Astrocyte (in vitro differentiated cells and primary cell): ENCODE measurements at regions not wholly inside any gene's neighbourhood (a gene's known extent, or its start where the extent isn't known, plus 50 kb on each side); places are given as distances from the start of the nearest gene placed in this dataset.

Experiments
- DNase-seq: peaks from one replicate; pipeline ENCODE4 v3.0.0-alpha.2; 2010; ENCODE audit warnings: low read depth
- FAIRE-seq: peaks from 2 replicates; lab custom pipeline; 2011; peaks lifted over from hg19 to GRCh38; lab: Jason Lieb, UNC
- H2AFZ ChIP-seq: 2 replicates; pipeline ENCODE4 v1.6.0; 2012; ENCODE audit warnings: low read depth, low read length, inconsistent platforms
- H3K27ac ChIP-seq: 2 replicates; pipeline ENCODE4 v1.5.1; 2011; ENCODE audit warnings: low read depth, low read length, inconsistent platforms
- H3K27me3 ChIP-seq: 2 replicates; pipeline ENCODE4 v1.6.0; 2011; ENCODE audit warnings: low read length, inconsistent platforms; ENCODE audit not compliant: insufficient read depth
- H3K36me3 ChIP-seq: 2 replicates; pipeline ENCODE4 v1.5.1; 2011; ENCODE audit warnings: low read length, inconsistent platforms; ENCODE audit not compliant: insufficient read depth
- H3K4me1 ChIP-seq: 2 replicates; pipeline ENCODE4 v1.5.1; 2011; ENCODE audit warnings: low read length, inconsistent platforms; ENCODE audit not compliant: insufficient read depth
- H3K4me2 ChIP-seq: 2 replicates; pipeline ENCODE4 v1.6.0; 2012; ENCODE audit warnings: low read length, inconsistent platforms
- H3K4me3 ChIP-seq: 2 replicates; pipeline ENCODE4 v1.5.1; 2011; ENCODE audit warnings: low read depth, mild to moderate bottlenecking, low read length, inconsistent platforms; ENCODE audit not compliant: insufficient read depth
- H3K79me2 ChIP-seq: 2 replicates; pipeline ENCODE4 v1.6.0; 2012; ENCODE audit warnings: mild to moderate bottlenecking, low read length, inconsistent platforms; ENCODE audit not compliant: insufficient read depth
- H3K9ac ChIP-seq: 2 replicates; pipeline ENCODE4 v1.6.0; 2012; ENCODE audit warnings: mild to moderate bottlenecking, low read length, inconsistent platforms
- H3K9me3 ChIP-seq: 2 replicates; pipeline ENCODE4 v1.5.1; 2012; ENCODE audit warnings: low read depth, mild to moderate bottlenecking, low read length, inconsistent platforms; ENCODE audit not compliant: insufficient read depth
- H4K20me1 ChIP-seq: 2 replicates; pipeline ENCODE4 v1.6.0; 2012; ENCODE audit warnings: low read length, inconsistent platforms; ENCODE audit not compliant: insufficient read depth
- H3K27ac Mint-ChIP-seq: one replicate; pipeline ENCODE4 v1.8.0; 2021; ENCODE audit warnings: mild to moderate bottlenecking, mixed read lengths; ENCODE audit not compliant: unreplicated experiment
- H3K27me3 Mint-ChIP-seq: one replicate; pipeline ENCODE4 v1.8.0; 2021; ENCODE audit warnings: low read depth, mixed read lengths; ENCODE audit not compliant: unreplicated experiment
- H3K36me3 Mint-ChIP-seq: one replicate; pipeline ENCODE4 v1.8.0; 2021; ENCODE audit warnings: low read depth, mixed read lengths; ENCODE audit not compliant: unreplicated experiment
- H3K4me1 Mint-ChIP-seq: one replicate; pipeline ENCODE4 v1.8.0; 2021; ENCODE audit warnings: low read depth, mixed read lengths; ENCODE audit not compliant: unreplicated experiment
- H3K4me3 Mint-ChIP-seq: one replicate; pipeline ENCODE4 v1.8.0; 2021; ENCODE audit warnings: mild to moderate bottlenecking, moderate library complexity, mixed read lengths; ENCODE audit not compliant: unreplicated experiment
- H3K9me3 Mint-ChIP-seq: one replicate; pipeline ENCODE4 v1.8.0; 2021; ENCODE audit warnings: mild to moderate bottlenecking, mixed read lengths; ENCODE audit not compliant: unreplicated experiment
- EZH2 ChIP-seq: IDR thresholded peaks from 2 replicates; pipeline ENCODE4 v1.6.1; 2012; ENCODE audit warnings: mild to moderate bottlenecking, low read length, inconsistent platforms; ENCODE audit not compliant: insufficient read depth
- TF ChIP-seq, protein P1 (sequence below): IDR thresholded peaks from 2 replicates; pipeline ENCODE4 v1.5.1; 2011; ENCODE audit warnings: low read depth, mild to moderate bottlenecking, inconsistent platforms, low read length, moderate library complexity; ENCODE audit not compliant: insufficient read depth

DNA sequence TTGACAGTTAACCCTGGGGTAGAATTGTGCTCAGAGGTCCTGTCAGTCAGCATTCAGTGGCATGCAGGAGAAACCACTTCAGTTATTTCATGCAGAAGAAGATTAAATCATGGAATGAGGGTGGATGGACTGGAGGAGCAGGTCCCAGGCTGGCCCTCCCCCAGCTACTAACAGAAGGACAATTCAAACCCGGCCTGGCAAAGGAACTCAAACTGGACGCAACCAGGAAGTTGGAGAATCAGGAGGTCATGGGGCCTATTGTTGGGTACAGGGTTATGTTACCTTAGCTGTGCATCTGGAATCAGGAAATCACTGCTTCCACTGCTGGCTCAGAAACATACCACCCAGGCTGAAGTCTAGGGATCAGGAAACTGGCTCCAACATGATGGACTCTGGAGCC lies 121.4 kb downstream of the GPAT3 start:
- H3K27me3 Mint-ChIP-seq = peaks cover 3% of the 10 kb centered on the region
- H3K9me3 ChIP-seq = no peaks in the 10 kb centered on the region
- H2AFZ ChIP-seq = no peak overlapping the region
- DNase-seq (no peak), FAIRE-seq (no peak)
- TF ChIP-seq, protein P1, sequence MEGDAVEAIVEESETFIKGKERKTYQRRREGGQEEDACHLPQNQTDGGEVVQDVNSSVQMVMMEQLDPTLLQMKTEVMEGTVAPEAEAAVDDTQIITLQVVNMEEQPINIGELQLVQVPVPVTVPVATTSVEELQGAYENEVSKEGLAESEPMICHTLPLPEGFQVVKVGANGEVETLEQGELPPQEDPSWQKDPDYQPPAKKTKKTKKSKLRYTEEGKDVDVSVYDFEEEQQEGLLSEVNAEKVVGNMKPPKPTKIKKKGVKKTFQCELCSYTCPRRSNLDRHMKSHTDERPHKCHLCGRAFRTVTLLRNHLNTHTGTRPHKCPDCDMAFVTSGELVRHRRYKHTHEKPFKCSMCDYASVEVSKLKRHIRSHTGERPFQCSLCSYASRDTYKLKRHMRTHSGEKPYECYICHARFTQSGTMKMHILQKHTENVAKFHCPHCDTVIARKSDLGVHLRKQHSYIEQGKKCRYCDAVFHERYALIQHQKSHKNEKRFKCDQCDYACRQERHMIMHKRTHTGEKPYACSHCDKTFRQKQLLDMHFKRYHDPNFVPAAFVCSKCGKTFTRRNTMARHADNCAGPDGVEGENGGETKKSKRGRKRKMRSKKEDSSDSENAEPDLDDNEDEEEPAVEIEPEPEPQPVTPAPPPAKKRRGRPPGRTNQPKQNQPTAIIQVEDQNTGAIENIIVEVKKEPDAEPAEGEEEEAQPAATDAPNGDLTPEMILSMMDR = no peak
- TF ChIP-seq EZH2 = no peak
- H3K4me3 Mint-ChIP-seq = no peak overlapping the region
- H3K4me1 Mint-ChIP-seq = peaks cover 11% of the 10 kb centered on the region
- no peaks in the 10 kb centered on the region for H3K4me1 ChIP-seq
- no peaks in the 10 kb centered on the region for H4K20me1 ChIP-seq
- H3K4me2 ChIP-seq = no peak overlapping the region
- H3K27ac ChIP-seq = no peak overlapping the region
- no peak overlapping the region for H3K4me3 ChIP-seq
- H3K36me3 Mint-ChIP-seq = no peaks in the 10 kb centered on the region
- no peak overlapping the region for H3K9ac ChIP-seq
- no peaks in the 10 kb centered on the region for H3K79me2 ChIP-seq
- peaks cover 2% of the 10 kb centered on the region for H3K9me3 Mint-ChIP-seq
- no peaks in the 10 kb centered on the region for H3K36me3 ChIP-seq
- no peak overlapping the region for H3K27ac Mint-ChIP-seq
- no peaks in the 10 kb centered on the region for H3K27me3 ChIP-seq
